Colon (tissue), 2 donors: ENCODE measurements at regions not wholly inside any gene's neighbourhood (a gene's known extent, or its start where the extent isn't known, plus 50 kb on each side); places are given as distances from the start of the nearest gene placed in this dataset.

Source experiments
- FAIRE-seq: peaks from 2 replicates; lab custom pipeline; 2012; peaks lifted over from hg19 to GRCh38; lab: Jason Lieb, UNC
- donor health status: control.
- donor health status: control.

GRCh38 chr2:66895206-66895605 lies 460.3 kb downstream of the MEIS1 start:
- FAIRE-seq: no peak

- FAIRE-seq: no peak
These were observed 461.2 kb downstream of the MEIS1 start for GRCh38 chr2:66896131-66896530.

- no peak for FAIRE-seq
These were observed 462.3 kb downstream of the MEIS1 start for GRCh38 chr2:66897181-66897580.

GRCh38 chr2:66897691-66898150 lies 462.8 kb downstream of the MEIS1 start:
- no peak for FAIRE-seq

- FAIRE-seq: no peak
These were observed 464.2 kb downstream of the MEIS1 start for GRCh38 chr2:66899109-66899508.

- no peak for FAIRE-seq
These were observed 464.7 kb downstream of the MEIS1 start for GRCh38 chr2:66899648-66900047.

GRCh38 chr2:66901344-66901743 lies 466.4 kb downstream of the MEIS1 start:
- FAIRE-seq: no peak

GRCh38 chr2:66903183-66903582 lies 468.3 kb downstream of the MEIS1 start:
- FAIRE-seq: no peak

- no peak for FAIRE-seq
These were observed 469.0 kb downstream of the MEIS1 start for GRCh38 chr2:66903745-66904465.

GRCh38 chr2:66915237-66915636 lies 480.3 kb downstream of the MEIS1 start:
- FAIRE-seq: no peak

GRCh38 chr2:66919286-66919685 lies 477.8 kb upstream of the ETAA1 start:
- no peak for FAIRE-seq

GRCh38 chr2:66920415-66920814 lies 476.7 kb upstream of the ETAA1 start:
- no peak for FAIRE-seq

- FAIRE-seq: no peak
These were observed 472.0 kb upstream of the ETAA1 start for GRCh38 chr2:66925128-66925527.

GRCh38 chr2:66926594-66927112 lies 470.5 kb upstream of the ETAA1 start:
- FAIRE-seq: no peak

GRCh38 chr2:66929632-66930338 lies 467.3 kb upstream of the ETAA1 start:
- FAIRE-seq: no peak

GRCh38 chr2:66930339-66931220 lies 466.6 kb upstream of the ETAA1 start:
- no peak for FAIRE-seq

- no peak for FAIRE-seq
These were observed 458.6 kb upstream of the ETAA1 start for GRCh38 chr2:66938471-66938967.

GRCh38 chr2:66940080-66940479 lies 457.1 kb upstream of the ETAA1 start:
- no peak for FAIRE-seq

GRCh38 chr2:66948234-66948633 lies 448.9 kb upstream of the ETAA1 start:
- no peak for FAIRE-seq

- FAIRE-seq: no peak
These were observed 439.9 kb upstream of the ETAA1 start for GRCh38 chr2:66957198-66957597.

GRCh38 chr2:66957677-66958076 lies 439.5 kb upstream of the ETAA1 start:
- FAIRE-seq: no peak

GRCh38 chr2:66960161-66960560 lies 437.0 kb upstream of the ETAA1 start:
- no peak for FAIRE-seq
